GM12872 (cell line): ENCODE measurements at regions not wholly inside any gene's neighbourhood (a gene's known extent, or its start where the extent isn't known, plus 50 kb on each side); places are given as distances from the start of the nearest gene placed in this dataset.

Experiments
- CTCF ChIP-seq: IDR thresholded peaks from 3 replicates; pipeline ENCODE4 v1.5.1; 2011; ENCODE audit warnings: low read depth, mild to moderate bottlenecking, low read length, moderate library complexity; ENCODE audit not compliant: insufficient read depth

GRCh38 chr9:13493697-13494096 is 214.2 kb upstream of the MPDZ start:
- no peak for TF ChIP-seq CTCF

- TF ChIP-seq CTCF: no peak
Measured at GRCh38 chr9:13491493-13492424, 212.3 kb upstream of the MPDZ start.

GRCh38 chr9:13491138-13491492 is 211.6 kb upstream of the MPDZ start:
- TF ChIP-seq CTCF: no peak

GRCh38 chr9:13487936-13488335 is 208.4 kb upstream of the MPDZ start:
- no peak for TF ChIP-seq CTCF

- no peak for TF ChIP-seq CTCF
Measured at GRCh38 chr9:13487498-13487897, 208.0 kb upstream of the MPDZ start.

- no peak for TF ChIP-seq CTCF
Measured at GRCh38 chr9:13487071-13487470, 207.6 kb upstream of the MPDZ start.

GRCh38 chr9:13485068-13485596 is 205.6 kb upstream of the MPDZ start:
- no peak for TF ChIP-seq CTCF
